PC-3 (cell line): ENCODE measurements at regions not wholly inside any gene's neighbourhood (a gene's known extent, or its start where the extent isn't known, plus 50 kb on each side); places are given as distances from the start of the nearest gene placed in this dataset.

Experiments used
- ATAC-seq: fragments of 200-7000 bp; cut with Tn5 transposase; 2 replicates; pipeline ENCODE4 v1.9.1; 2020; ENCODE audit warnings: mild to moderate bottlenecking, moderate library complexity
- BruUV-seq: library from RNA; stranded (reverse); fragments of 400-500 nt; replicated peaks from 2 replicates; lab custom pipeline; 2021; lab: Mats Ljungman, UMichigan
- CTCF ChIA-PET: fragments of 300-600 bp; sonication (Branson Sonifier 250); formaldehyde crosslinking; loops from one replicate; lab custom pipeline; 2022; ENCODE audit warnings: antibody characterized with exemption; lab: Charles Lee
- POLR2A ChIA-PET: fragments of 300-600 bp; sonication (Branson Sonifier 250); formaldehyde crosslinking; loops from one replicate; lab custom pipeline; 2022; ENCODE audit warnings: antibody characterized with exemption; ENCODE audit not compliant: unreplicated experiment; lab: Charles Lee
- DNase-seq: peaks from one replicate; pipeline ENCODE4 v3.0.0-alpha.2; 2015
- H2AFZ ChIP-seq: fragments of 300-600 bp; sonication (generic); 2 replicates; pipeline ENCODE4 v1.6.0; 2016; ENCODE audit warnings: antibody characterized with exemption, low read length
- H3F3A ChIP-seq: fragments of 300-600 bp; sonication (generic); one replicate; pipeline ENCODE4 v1.6.0; 2017; ENCODE audit warnings: antibody characterized with exemption, low read length, control low read depth, mild to moderate bottlenecking; ENCODE audit not compliant: unreplicated experiment
- H3K27ac ChIP-seq: fragments of 300-600 bp; sonication (generic); 2 replicates; pipeline ENCODE4 v1.5.1; 2016; ENCODE audit warnings: mild to moderate bottlenecking, low read length
- H3K27me3 ChIP-seq: fragments of 300-600 bp; sonication (generic); 2 replicates; pipeline ENCODE4 v1.6.1; 2016; ENCODE audit warnings: low read length, mixed read lengths
- H3K36me3 ChIP-seq: fragments of 300-600 bp; sonication (generic); 2 replicates; pipeline ENCODE4 v1.6.1; 2016; ENCODE audit warnings: low read depth, mixed run types, low read length, mixed read lengths
- H3K4me1 ChIP-seq: fragments of 300-600 bp; sonication (generic); 2 replicates; pipeline ENCODE4 v1.5.1; 2016; ENCODE audit warnings: low read length; ENCODE audit not compliant: insufficient read depth
- H3K4me2 ChIP-seq: fragments of 300-600 bp; sonication (generic); 2 replicates; pipeline ENCODE4 v1.6.0; 2016; ENCODE audit warnings: low read length
- H3K4me3 ChIP-seq: fragments of 300-600 bp; sonication (generic); 2 replicates; pipeline ENCODE4 v1.5.1; 2016; ENCODE audit warnings: mild to moderate bottlenecking, low read length, mixed read lengths
- H3K79me2 ChIP-seq: fragments of 300-600 bp; sonication (generic); 2 replicates; pipeline ENCODE4 v1.6.1; 2017; ENCODE audit warnings: low read length, mixed read lengths
- H3K9ac ChIP-seq: fragments of 300-600 bp; sonication (generic); 2 replicates; pipeline ENCODE4 v1.6.0; 2016; ENCODE audit warnings: mild to moderate bottlenecking, low read length
- H3K9me2 ChIP-seq: fragments of 300-600 bp; sonication (generic); replicated peaks from 2 replicates; pipeline ENCODE4 v1.6.1; 2016; ENCODE audit warnings: mixed run types, low read length, mixed read lengths
- H3K9me3 ChIP-seq: fragments of 300-600 bp; sonication (generic); 2 replicates; pipeline ENCODE4 v1.6.1; 2016; ENCODE audit warnings: low read length, mixed read lengths
- H4K20me1 ChIP-seq: fragments of 300-600 bp; sonication (generic); 2 replicates; pipeline ENCODE4 v1.6.1; 2016; ENCODE audit warnings: low read length, mixed read lengths
- CTCF ChIP-seq: fragments of 300-600 bp; sonication (generic); conservative IDR thresholded peaks from 2 replicates; pipeline ENCODE4 v1.5.1; 2017; ENCODE audit warnings: antibody characterized with exemption, low read depth, mild to moderate bottlenecking, low read length
- EZH2 ChIP-seq: fragments of 300-600 bp; sonication (generic); IDR thresholded peaks from one replicate; pipeline ENCODE4 v1.6.1; 2017; ENCODE audit warnings: antibody characterized with exemption, mild to moderate bottlenecking, low read length; ENCODE audit not compliant: unreplicated experiment
- EZH2phosphoT487 ChIP-seq: fragments of 300-600 bp; sonication (generic); IDR thresholded peaks from 2 replicates; pipeline ENCODE4 v1.6.1; 2018; ENCODE audit warnings: mild to moderate bottlenecking, antibody characterized with exemption, low read length, borderline replicate concordance
- intact Hi-C: fragments of 100-400 bp; cut with micrococcal nuclease; formaldehyde crosslinking; loops from 2 replicates; pipeline ENCODE4 v1.9.0; 2023

DNA sequence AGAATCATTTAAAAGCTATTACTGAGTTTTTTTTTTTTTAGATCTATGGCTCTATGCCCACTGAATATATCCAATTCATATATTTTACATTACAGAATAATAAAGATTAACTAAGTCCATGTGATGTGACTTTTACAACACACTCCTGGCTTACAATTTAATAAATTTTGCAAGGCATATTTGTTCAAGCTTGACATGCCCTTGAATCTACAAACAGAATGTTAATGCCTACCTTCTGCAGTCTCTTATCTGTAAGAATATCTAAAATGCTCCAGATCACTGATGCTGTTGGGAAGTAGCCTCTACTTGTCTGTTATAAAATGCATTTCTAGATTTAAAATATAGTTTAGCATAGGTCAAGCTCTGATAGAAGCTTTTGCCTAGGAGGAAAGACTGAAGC lies 100.7 kb upstream of the RASGEF1B start:
- H3F3A ChIP-seq = no peaks in the 10 kb centered on the region
- H3K36me3 ChIP-seq = no peaks in the 10 kb centered on the region
- no peak for ATAC-seq
- H3K4me2 ChIP-seq = no peak overlapping the region
- no peaks in the 10 kb centered on the region for H3K79me2 ChIP-seq
- no peak overlapping the region for H2AFZ ChIP-seq
- no peak for DNase-seq
- H3K9ac ChIP-seq = no peak overlapping the region
- ChIA-PET CTCF (no interaction called here), POLR2A (no interaction called here)
- no peaks in the 10 kb centered on the region for H3K4me1 ChIP-seq
- intact Hi-C loops = no loop called here
- no peak for TF ChIP-seq CTCF
- TF ChIP-seq EZH2phosphoT487 = no peak
- TF ChIP-seq EZH2 = no peak
- H3K9me3 ChIP-seq = no peaks in the 10 kb centered on the region
- H4K20me1 ChIP-seq = no peaks in the 10 kb centered on the region
- H3K9me2 ChIP-seq = no peaks in the 10 kb centered on the region
- no TSS peak for BruUV-seq
- H3K27ac ChIP-seq = no peak overlapping the region
- H3K27me3 ChIP-seq = no peaks in the 10 kb centered on the region
- H3K4me3 ChIP-seq = no peak overlapping the region

GRCh38 chr4:81571105-81571504 lies 99.4 kb upstream of the RASGEF1B start:
- no peak for ATAC-seq
- intact Hi-C loops = no loop called here
- TF ChIP-seq EZH2 = no peak
- TF ChIP-seq EZH2phosphoT487 = no peak
- no peak for TF ChIP-seq CTCF
- H3K4me3 ChIP-seq = no peak overlapping the region
- no peak overlapping the region for H3K4me2 ChIP-seq
- no peak for DNase-seq
- no peaks in the 10 kb centered on the region for H3K36me3 ChIP-seq
- no peaks in the 10 kb centered on the region for H3K4me1 ChIP-seq
- H3K9ac ChIP-seq = no peak overlapping the region
- no peaks in the 10 kb centered on the region for H3K9me3 ChIP-seq
- no peaks in the 10 kb centered on the region for H4K20me1 ChIP-seq
- H2AFZ ChIP-seq = no peak overlapping the region
- CTCF ChIA-PET = no interaction called here
- H3K27me3 ChIP-seq = no peaks in the 10 kb centered on the region
- H3K9me2 ChIP-seq = no peaks in the 10 kb centered on the region
- POLR2A ChIA-PET = no interaction called here
- H3K79me2 ChIP-seq = no peaks in the 10 kb centered on the region
- H3F3A ChIP-seq = no peaks in the 10 kb centered on the region
- no peak overlapping the region for H3K27ac ChIP-seq
- BruUV-seq = no TSS peak

DNA sequence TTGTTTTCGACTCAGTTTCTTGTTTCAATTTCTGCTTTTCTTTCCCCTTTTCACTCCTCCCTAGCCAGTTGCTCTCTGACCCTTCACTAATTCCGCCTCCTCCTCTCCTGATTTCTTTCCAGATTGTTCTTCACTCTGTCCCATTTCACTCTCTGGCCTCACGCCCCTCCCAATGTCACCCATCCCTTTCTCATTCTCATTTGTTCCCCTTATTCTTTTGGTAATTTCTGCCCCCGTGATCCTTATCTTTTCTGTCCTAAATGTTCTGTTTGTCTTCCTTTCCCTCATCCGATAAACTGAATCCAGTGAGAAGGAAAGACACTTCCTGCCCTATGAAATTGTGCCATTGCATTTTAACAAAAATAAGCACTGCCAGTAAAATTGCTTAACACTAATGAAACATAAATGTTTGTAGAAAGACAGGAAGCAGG lies 94.5 kb upstream of the RASGEF1B start:
- Histone ChIP-seq H2AFZ (no peak overlapping the region), H3K4me3 (no peak overlapping the region), H3K36me3 (no peaks in the 10 kb centered on the region), H3K27ac (no peak overlapping the region), H4K20me1 (no peaks in the 10 kb centered on the region), H3K9ac (no peak overlapping the region), H3K9me3 (no peaks in the 10 kb centered on the region), H3K4me2 (no peak overlapping the region; the same call in 1 of the 2 replicates), H3K9me2 (no peaks in the 10 kb centered on the region), H3K4me1 (no peaks in the 10 kb centered on the region), H3K79me2 (no peaks in the 10 kb centered on the region), H3K27me3 (no peaks in the 10 kb centered on the region), H3F3A (no peaks in the 10 kb centered on the region)
- intact Hi-C loops = no loop called here
- no peak for ATAC-seq
- no peak for DNase-seq
- no TSS peak for BruUV-seq
- ChIA-PET POLR2A (no interaction called here), CTCF (no interaction called here)
- TF ChIP-seq EZH2 = no peak
- no peak for TF ChIP-seq EZH2phosphoT487
- TF ChIP-seq CTCF = no peak
